H1 (cell line): ENCODE measurements at regions not wholly inside any gene's neighbourhood (a gene's known extent, or its start where the extent isn't known, plus 50 kb on each side); places are given as distances from the start of the nearest gene placed in this dataset.

ENCODE experiments used
- CTCF ChIA-PET: fragments of 300-600 bp; sonication (Branson Sonifier 250); formaldehyde crosslinking; loops from one replicate; lab custom pipeline; 2021; ENCODE audit not compliant: partially characterized antibody; lab: Charles Lee
- POLR2A ChIA-PET: fragments of 300-600 bp; sonication (Branson Sonifier 250); formaldehyde crosslinking; loops from one replicate; lab custom pipeline; 2021; ENCODE audit warnings: inconsistent platforms; ENCODE audit not compliant: partially characterized antibody; lab: Charles Lee
- DNase-seq, 2 experiments: peaks; one replicate each; pipeline versions ENCODE4 v3.0.0 to v3.0.0-alpha.2; 2010 to 2022; ENCODE audit warnings: low spot score in 2 of 2, low read depth in 1 of 2, mixed read lengths in 1 of 2
- FAIRE-seq: peaks from 2 replicates; lab custom pipeline; 2011; peaks lifted over from hg19 to GRCh38; lab: Jason Lieb, UNC
- H2AFZ ChIP-seq: 2 replicates; pipeline ENCODE4 v1.8.1; 2012; ENCODE audit warnings: low read length, inconsistent platforms
- H2AK5ac ChIP-seq: 2 replicates; pipeline ENCODE4 v1.6.1; 2013; ENCODE audit warnings: low read depth, low read length
- H2BK120ac ChIP-seq: replicated peaks from 2 replicates; pipeline ENCODE3; 2013; ENCODE audit warnings: low read depth, low read length, inconsistent platforms
- H2BK12ac ChIP-seq: 2 replicates; pipeline ENCODE4 v1.6.1; 2013; ENCODE audit warnings: low read depth, low read length
- H2BK15ac ChIP-seq: 2 replicates; pipeline ENCODE4 v1.6.1; 2013; ENCODE audit warnings: low read length
- H2BK20ac ChIP-seq: 2 replicates; pipeline ENCODE4 v1.6.1; 2013; ENCODE audit warnings: low read length
- H2BK5ac ChIP-seq: 2 replicates; pipeline ENCODE4 v1.6.1; 2013; ENCODE audit warnings: low read depth, low read length
- H3K14ac ChIP-seq: 2 replicates; pipeline ENCODE4 v1.6.1; 2013; ENCODE audit warnings: inconsistent platforms; ENCODE audit not compliant: insufficient read length
- H3K18ac ChIP-seq: 2 replicates; pipeline ENCODE4 v1.6.1; 2013; ENCODE audit warnings: low read length; ENCODE audit errors: extremely low read depth
- H3K23ac ChIP-seq: 2 replicates; pipeline ENCODE4 v1.6.1; 2013; ENCODE audit warnings: inconsistent platforms; ENCODE audit not compliant: insufficient read length
- H3K23me2 ChIP-seq: 2 replicates; pipeline ENCODE4 v1.6.1; 2013; ENCODE audit warnings: low read depth, low read length
- H3K27ac ChIP-seq: 2 replicates; pipeline ENCODE4 v1.6.1; 2011; ENCODE audit warnings: low read depth, low read length, inconsistent platforms
- H3K27me3 ChIP-seq, 4 experiments: replicated peaks in 1 of 4; 1 replicate in 1 of 4; 2 replicates in 3 of 4; pipeline versions ENCODE4 v1.6.1 to v1.8.1; 2011 to 2013; ENCODE audit warnings: low read length in 3 of 4, mild to moderate bottlenecking in 3 of 4, inconsistent platforms in 2 of 4, mixed read lengths in 2 of 4, moderate library complexity in 1 of 4; ENCODE audit not compliant: control insufficient read depth in 3 of 4, insufficient read depth in 3 of 4; ENCODE audit errors: extremely low read depth in 1 of 4
- H3K36me3 ChIP-seq, 4 experiments: 2 replicates each; pipeline versions ENCODE4 v1.6.1 to v1.8.1; 2011 to 2013; ENCODE audit warnings: mild to moderate bottlenecking in 4 of 4, low read length in 3 of 4, moderate library complexity in 2 of 4, control low read depth in 1 of 4, inconsistent platforms in 1 of 4; ENCODE audit not compliant: insufficient read depth in 4 of 4, control insufficient read depth in 2 of 4
- H3K4ac ChIP-seq: replicated peaks from 2 replicates; pipeline ENCODE3; 2013; ENCODE audit warnings: low read length, low read depth, mixed read lengths, inconsistent platforms; ENCODE audit not compliant: insufficient read length
- H3K4me1 ChIP-seq, 4 experiments: replicated peaks in 1 of 4; 1 replicate in 1 of 4; 2 replicates in 3 of 4; pipeline versions ENCODE4 v1.6.1 to v1.8.1; 2011 to 2013; ENCODE audit warnings: low read length in 3 of 4, inconsistent platforms in 2 of 4, mixed read lengths in 1 of 4; ENCODE audit not compliant: insufficient read depth in 4 of 4, control insufficient read depth in 3 of 4
- H3K4me2 ChIP-seq, 2 experiments: 2 replicates each; pipeline versions ENCODE4 v1.6.1 to v1.8.1; 2011 to 2013; ENCODE audit warnings: low read depth in 2 of 2, low read length in 2 of 2, control low read depth in 1 of 2, inconsistent platforms in 1 of 2, mild to moderate bottlenecking in 1 of 2; ENCODE audit not compliant: insufficient read depth in 1 of 2
- H3K4me3 ChIP-seq, 4 experiments: fragments of 200-600, 300-600 bp in 1 of 4; sonication (generic), shearing (Covaris generic), sonication (Bioruptor Twin) in 1 of 4; 2 replicates each; pipeline versions ENCODE4 v1.5.1 to v1.8.1; 2011 to 2016; ENCODE audit warnings: low read length in 4 of 4, low read depth in 3 of 4, control low read depth in 2 of 4, inconsistent platforms in 2 of 4, mild to moderate bottlenecking in 2 of 4, mixed read lengths in 1 of 4, moderate library complexity in 1 of 4; ENCODE audit not compliant: insufficient read depth in 2 of 4; ENCODE audit errors: extremely low read depth in 1 of 4
- H3K56ac ChIP-seq: replicated peaks from 2 replicates; pipeline ENCODE3; 2013; ENCODE audit warnings: low read depth, mild to moderate bottlenecking, mixed read lengths, low read length, inconsistent platforms; ENCODE audit not compliant: insufficient read length
- H3K79me1 ChIP-seq: 2 replicates; pipeline ENCODE4 v1.6.1; 2013; ENCODE audit warnings: low read depth, low read length, control low read depth
- H3K79me2 ChIP-seq, 2 experiments: 2 replicates each; pipeline versions ENCODE4 v1.6.1 to v1.8.1; 2012 to 2013; ENCODE audit warnings: low read length in 2 of 2, mild to moderate bottlenecking in 2 of 2, inconsistent platforms in 1 of 2; ENCODE audit not compliant: insufficient read depth in 2 of 2, control insufficient read depth in 1 of 2
- H3K9ac ChIP-seq, 4 experiments: replicated peaks in 1 of 4; 1 replicate in 1 of 4; 2 replicates in 3 of 4; pipeline versions ENCODE4 v1.6.1 to v1.8.1; 2011 to 2013; ENCODE audit warnings: low read depth in 3 of 4, low read length in 3 of 4, control low read depth in 2 of 4, mild to moderate bottlenecking in 2 of 4, moderate library complexity in 2 of 4, inconsistent platforms in 1 of 4; ENCODE audit errors: extremely low read depth in 1 of 4
- H3K9me3 ChIP-seq, 2 experiments: 2 replicates each; pipeline versions ENCODE4 v1.6.1 to v1.8.1; 2012 to 2013; ENCODE audit warnings: mild to moderate bottlenecking in 2 of 2, moderate library complexity in 2 of 2, control low read depth in 1 of 2, inconsistent platforms in 1 of 2, low read depth in 1 of 2, low read length in 1 of 2, mixed read lengths in 1 of 2; ENCODE audit not compliant: insufficient read depth in 2 of 2
- H4K20me1 ChIP-seq, 2 experiments: replicated peaks in 1 of 2; 2 replicates each; pipeline versions ENCODE3 to v1.8.1; 2011 to 2013; ENCODE audit warnings: inconsistent platforms in 2 of 2, low read length in 2 of 2, mild to moderate bottlenecking in 1 of 2; ENCODE audit not compliant: insufficient read depth in 2 of 2, control insufficient read depth in 1 of 2
- H4K5ac ChIP-seq: 2 replicates; pipeline ENCODE4 v1.6.1; 2013; ENCODE audit warnings: low read length, low read depth, mixed read lengths, inconsistent platforms; ENCODE audit not compliant: insufficient read length
- H4K8ac ChIP-seq: 2 replicates; pipeline ENCODE4 v1.8.0; 2013; ENCODE audit warnings: mild to moderate bottlenecking, moderate library complexity, low read length, inconsistent platforms; ENCODE audit not compliant: insufficient read depth; ENCODE audit errors: extremely low read depth
- H4K91ac ChIP-seq: replicated peaks from 2 replicates; pipeline ENCODE3; 2013; ENCODE audit warnings: low read length, mixed read lengths, inconsistent platforms; ENCODE audit not compliant: insufficient read length
- CEBPB ChIP-seq: IDR thresholded peaks from 2 replicates; pipeline ENCODE4 v1.6.1; 2012; ENCODE audit warnings: low read depth, low read length
- CTBP2 ChIP-seq: IDR thresholded peaks from 2 replicates; pipeline ENCODE4 v1.7.0; 2011; ENCODE audit warnings: borderline replicate concordance, mild to moderate bottlenecking, moderate library complexity, mixed read lengths, low read length; ENCODE audit not compliant: insufficient read depth, insufficient read length
- CTCF ChIP-seq, 3 experiments: IDR thresholded peaks; 1 replicate in 2 of 3; 2 replicates in 1 of 3; pipeline versions ENCODE4 v1.5.1 to v1.6.1; 2011; ENCODE audit warnings: low read length in 3 of 3, mild to moderate bottlenecking in 3 of 3, inconsistent platforms in 2 of 3, low read depth in 1 of 3, moderate library complexity in 1 of 3; ENCODE audit not compliant: insufficient read depth in 1 of 3; ENCODE audit errors: control extremely low read depth in 1 of 3
- EGR1 ChIP-seq: IDR thresholded peaks from 2 replicates; pipeline ENCODE4 v1.6.1; 2011; ENCODE audit warnings: low read depth, low read length, borderline replicate concordance
- KDM4A ChIP-seq: IDR thresholded peaks from one replicate; pipeline ENCODE4 v1.7.1; 2012; ENCODE audit warnings: low read depth, mild to moderate bottlenecking, moderate library complexity, low read length, inconsistent platforms; ENCODE audit not compliant: severe bottlenecking
- POLR2A ChIP-seq, 2 experiments: IDR thresholded peaks; 1 replicate in 1 of 2; 2 replicates in 1 of 2; pipeline ENCODE4 v1.6.1; 2011; ENCODE audit warnings: low read depth in 2 of 2, low read length in 2 of 2, mild to moderate bottlenecking in 2 of 2; ENCODE audit errors: control extremely low read depth in 1 of 2
- RXRA ChIP-seq: IDR thresholded peaks from 2 replicates; pipeline ENCODE4 v1.6.1; 2011; ENCODE audit warnings: low read depth, mild to moderate bottlenecking, low read length, moderate library complexity; ENCODE audit not compliant: insufficient read depth
- SAP30 ChIP-seq: fragments of 300-600 bp; sonication (generic); IDR thresholded peaks from 2 replicates; pipeline ENCODE4 v1.7.1; 2012; ENCODE audit warnings: low read length, moderate library complexity, mild to moderate bottlenecking, inconsistent platforms; ENCODE audit not compliant: insufficient read depth, insufficient replicate concordance
- SRF ChIP-seq: IDR thresholded peaks from 2 replicates; pipeline ENCODE4 v1.6.1; 2011; ENCODE audit warnings: mild to moderate bottlenecking, low read depth, low read length, moderate library complexity
- WGBS, 2 experiments: shearing (Covaris generic) in 1 of 2; methylation state at CpG; one replicate each; pipeline versions ENCODE4 v1.1.6 to v1.1.7; 2013 to 2015; ENCODE audit warnings: low lambda C conversion rate in 2 of 2, mixed read lengths in 2 of 2, inconsistent platforms in 1 of 2, low coverage in 1 of 2, missing lambda C conversion rate in 1 of 2; ENCODE audit not compliant: insufficient replicate concordance in 2 of 2, insufficient coverage in 1 of 2, insufficient read length in 1 of 2; ENCODE audit errors: extremely low coverage in 1 of 2, missing lambda C conversion rate in 1 of 2; 5-methylcytosine and 5-hydroxymethylcytosine counted together
- TF ChIP-seq, protein P1 (sequence below): IDR thresholded peaks from 2 replicates; pipeline ENCODE4 v1.6.1; 2011; ENCODE audit warnings: low read length, improper control_type of control experiment

DNA sequence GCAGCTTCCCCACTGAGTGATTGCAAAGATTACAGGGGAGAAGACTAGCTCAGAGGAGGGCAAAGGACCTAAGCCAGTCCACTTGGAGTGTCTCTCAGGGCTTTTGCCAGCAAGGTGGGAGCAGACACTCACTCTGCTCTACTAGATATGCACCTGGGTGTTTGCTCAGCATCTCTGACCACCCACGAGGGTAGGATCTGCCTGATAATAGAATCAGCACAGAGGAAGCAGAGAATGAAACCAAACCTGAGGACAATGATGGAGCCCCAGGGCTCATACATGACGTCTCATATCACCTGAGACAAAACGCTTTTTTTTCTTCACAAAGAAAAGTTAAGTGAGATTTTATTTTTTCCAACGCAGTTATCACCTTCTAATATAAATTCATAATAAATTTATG, 79.4 kb downstream of the RRAGC start:
- Histone ChIP-seq H4K5ac (no peak overlapping the region), H3K4ac (no peak overlapping the region), H2BK5ac (no peak overlapping the region), H3K23me2 (no peaks in the 10 kb centered on the region), H3K4me2 (no peak overlapping the region; a peak in 1 of 4 replicates), H3K79me1 (no peaks in the 10 kb centered on the region), H3K56ac (no peak overlapping the region), H3K9ac (no peak overlapping the region), H2BK20ac (no peak overlapping the region), H3K23ac (no peak overlapping the region), H3K18ac (no peak overlapping the region), H3K27ac (no peak overlapping the region), H3K4me1 (no peaks in the 10 kb centered on the region; a peak in 1 of 7 replicates), H2BK12ac (no peak overlapping the region), H4K8ac (no peak overlapping the region), H3K9me3 (no peaks in the 10 kb centered on the region), H3K14ac (no peak overlapping the region), H4K91ac (no peak overlapping the region), H3K4me3 (no peak overlapping the region), H2AK5ac (no peak overlapping the region), H2AFZ (no peak overlapping the region), H4K20me1 (no peaks in the 10 kb centered on the region), H2BK15ac (no peak overlapping the region), H3K79me2 (no peaks in the 10 kb centered on the region), H3K27me3 (no peaks in the 10 kb centered on the region), H3K36me3 (no peaks in the 10 kb centered on the region), H2BK120ac (no peak overlapping the region)
- no peak for DNase-seq
- TF ChIP-seq RXRA (no peak), CTBP2 (no peak), EGR1 (no peak), CTCF (IDR thresholded peaks at IDR 0.05; ENCODE audit: control extremely low read depth in 1 of 3, insufficient read depth in 1 of 3, low read depth in 1 of 3, low read length in 3 of 3) (no peak), SRF (no peak), CEBPB (no peak), POLR2A (IDR thresholded peaks at IDR 0.05; ENCODE audit: control extremely low read depth in 1 of 2, low read depth in 2 of 2, low read length in 2 of 2) (no peak), SAP30 (no peak), KDM4A (no peak)
- TF ChIP-seq, protein P1, sequence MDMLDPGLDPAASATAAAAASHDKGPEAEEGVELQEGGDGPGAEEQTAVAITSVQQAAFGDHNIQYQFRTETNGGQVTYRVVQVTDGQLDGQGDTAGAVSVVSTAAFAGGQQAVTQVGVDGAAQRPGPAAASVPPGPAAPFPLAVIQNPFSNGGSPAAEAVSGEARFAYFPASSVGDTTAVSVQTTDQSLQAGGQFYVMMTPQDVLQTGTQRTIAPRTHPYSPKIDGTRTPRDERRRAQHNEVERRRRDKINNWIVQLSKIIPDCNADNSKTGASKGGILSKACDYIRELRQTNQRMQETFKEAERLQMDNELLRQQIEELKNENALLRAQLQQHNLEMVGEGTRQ, result no peak
- no peak for FAIRE-seq
- ChIA-PET CTCF (interaction anchor here (1.4 kb wide), 1 partner anchor 168 kb away, joined by 3 read pairs; no protein-coding TSS in a partner anchor), POLR2A (no interaction called here)
- WGBS, 2 experiments, result 67% methylated on average over 4 of the region's 4 CpGs; no CpG with 5 or more reads in 1 of the 2 experiments
